22Rv1 (cell line): ENCODE measurements at regions not wholly inside any gene's neighbourhood (a gene's known extent, or its start where the extent isn't known, plus 50 kb on each side); places are given as distances from the start of the nearest gene placed in this dataset.

Experiments used
- ZFX ChIP-seq: fragments of 450-650 bp; IDR thresholded peaks from 2 replicates; pipeline ENCODE4 v1.6.1; 2017; ENCODE audit warnings: antibody characterized with exemption, borderline replicate concordance
- TF ChIP-seq, protein P1 (sequence below): fragments of 450-650 bp; IDR thresholded peaks from 2 replicates; pipeline ENCODE4 v1.5.1; 2017; ENCODE audit warnings: mild to moderate bottlenecking

DNA sequence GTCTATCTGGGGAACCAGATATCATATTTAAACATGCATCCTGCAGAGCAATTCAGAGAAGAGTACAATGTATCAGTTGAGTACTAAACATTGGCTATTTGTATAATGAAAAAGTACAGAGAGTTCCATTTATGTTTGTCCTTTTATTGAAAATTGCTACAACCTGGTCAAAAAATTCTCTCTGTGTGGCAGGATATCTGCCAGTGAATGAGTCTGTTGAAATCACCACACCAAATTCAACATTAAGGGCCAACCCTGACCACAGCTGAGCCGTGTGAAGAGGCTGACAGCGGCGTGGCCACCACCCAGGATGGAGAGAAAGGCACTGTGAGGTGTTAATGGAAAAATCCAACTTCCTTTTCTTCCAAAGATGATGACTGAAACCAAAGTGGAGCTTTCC lies 422.7 kb upstream of the PIK3R1 start:
- TF ChIP-seq, protein P1, sequence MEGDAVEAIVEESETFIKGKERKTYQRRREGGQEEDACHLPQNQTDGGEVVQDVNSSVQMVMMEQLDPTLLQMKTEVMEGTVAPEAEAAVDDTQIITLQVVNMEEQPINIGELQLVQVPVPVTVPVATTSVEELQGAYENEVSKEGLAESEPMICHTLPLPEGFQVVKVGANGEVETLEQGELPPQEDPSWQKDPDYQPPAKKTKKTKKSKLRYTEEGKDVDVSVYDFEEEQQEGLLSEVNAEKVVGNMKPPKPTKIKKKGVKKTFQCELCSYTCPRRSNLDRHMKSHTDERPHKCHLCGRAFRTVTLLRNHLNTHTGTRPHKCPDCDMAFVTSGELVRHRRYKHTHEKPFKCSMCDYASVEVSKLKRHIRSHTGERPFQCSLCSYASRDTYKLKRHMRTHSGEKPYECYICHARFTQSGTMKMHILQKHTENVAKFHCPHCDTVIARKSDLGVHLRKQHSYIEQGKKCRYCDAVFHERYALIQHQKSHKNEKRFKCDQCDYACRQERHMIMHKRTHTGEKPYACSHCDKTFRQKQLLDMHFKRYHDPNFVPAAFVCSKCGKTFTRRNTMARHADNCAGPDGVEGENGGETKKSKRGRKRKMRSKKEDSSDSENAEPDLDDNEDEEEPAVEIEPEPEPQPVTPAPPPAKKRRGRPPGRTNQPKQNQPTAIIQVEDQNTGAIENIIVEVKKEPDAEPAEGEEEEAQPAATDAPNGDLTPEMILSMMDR: no peak
- no peak for TF ChIP-seq ZFX
